ENCODE measurements at regions not wholly inside any gene's neighbourhood (a gene's known extent, or its start where the extent isn't known, plus 50 kb on each side); places are given as distances from the start of the nearest gene placed in this dataset.

- DNase-seq (ENCODE audit: low read depth), result no peak
These were observed 298.9 kb downstream of the EIPR1 start for GRCh38 chr2:3078684-3079083.

GRCh38 chr2:3076848-3077642 lies 300.6 kb downstream of the EIPR1 start:
- DNase-seq (ENCODE audit: low read depth), result no peak
- no peak for TF ChIP-seq CTCF (IDR thresholded peaks at IDR 0.05; ENCODE audit: insufficient read depth, low read depth, low read length, missing control alignments)
- no peak overlapping the region for H3K4me3 ChIP-seq (ENCODE audit: low read depth, low read length)

More at GRCh38 chr2:3078684-3079083, 298.9 kb downstream of the EIPR1 start:
- no peak for TF ChIP-seq CTCF (IDR thresholded peaks at IDR 0.05; ENCODE audit: insufficient read depth, low read depth, low read length, missing control alignments)
- no peak overlapping the region for H3K4me3 ChIP-seq (ENCODE audit: low read depth, low read length)

GRCh38 chr2:3075991-3076340 lies 301.7 kb downstream of the EIPR1 start:
- no peak overlapping the region for H3K4me3 ChIP-seq (ENCODE audit: low read depth, low read length)
- TF ChIP-seq CTCF (IDR thresholded peaks at IDR 0.05; ENCODE audit: insufficient read depth, low read depth, low read length, missing control alignments), result no peak
- no peak for DNase-seq (ENCODE audit: low read depth)

GRCh38 chr2:3075316-3075990 lies 302.2 kb downstream of the EIPR1 start:
- H3K4me3 ChIP-seq (ENCODE audit: low read depth, low read length), result no peak overlapping the region
- TF ChIP-seq CTCF (IDR thresholded peaks at IDR 0.05; ENCODE audit: insufficient read depth, low read depth, low read length, missing control alignments), result no peak
- no peak for DNase-seq (ENCODE audit: low read depth)

- no peak for DNase-seq (ENCODE audit: low read depth)
- no peak for TF ChIP-seq CTCF (IDR thresholded peaks at IDR 0.05; ENCODE audit: insufficient read depth, low read depth, low read length, missing control alignments)
These were observed 303.9 kb downstream of the EIPR1 start for GRCh38 chr2:3073704-3074103.

GRCh38 chr2:3073041-3073595 lies 304.5 kb downstream of the EIPR1 start:
- no peak overlapping the region for H3K4me3 ChIP-seq (ENCODE audit: low read depth, low read length)
- DNase-seq (ENCODE audit: low read depth), result no peak
- TF ChIP-seq CTCF (IDR thresholded peaks at IDR 0.05; ENCODE audit: insufficient read depth, low read depth, low read length, missing control alignments), result no peak

More at GRCh38 chr2:3073704-3074103, 303.9 kb downstream of the EIPR1 start:
- H3K4me3 ChIP-seq (ENCODE audit: low read depth, low read length), result no peak overlapping the region
